Activated CD8-positive, alpha-beta T cell treated with anti-CD3 and anti-CD28 coated beads for 36 hours (primary cell): ENCODE measurements at regions not wholly inside any gene's neighbourhood (a gene's known extent, or its start where the extent isn't known, plus 50 kb on each side); places are given as distances from the start of the nearest gene placed in this dataset.

Source experiments
- ATAC-seq: fragments of 200-7000 bp; cut with Tn5 transposase; one replicate; pipeline ENCODE4 v1.10.0; 2021; ENCODE audit warnings: mild to moderate bottlenecking, moderate library complexity
- CTCF ChIA-PET: fragments of 350-600 bp; sonication (Branson Sonifier 250); formaldehyde crosslinking; loops from one replicate; lab custom pipeline; 2021; ENCODE audit warnings: antibody characterized with exemption; lab: Charles Lee
- POLR2A ChIA-PET: fragments of 350-600 bp; sonication (Branson Sonifier 250); formaldehyde crosslinking; loops from one replicate; lab custom pipeline; 2021; ENCODE audit warnings: antibody characterized with exemption; lab: Charles Lee
- DNase-seq: peaks from one replicate; pipeline ENCODE4 v3.0.0-alpha.2; 2020
- H3K27ac Mint-ChIP-seq: one replicate; pipeline ENCODE4 v1.8.0; 2021; ENCODE audit warnings: mild to moderate bottlenecking, mixed read lengths
- H3K27me3 Mint-ChIP-seq: one replicate; pipeline ENCODE4 v1.8.0; 2021; ENCODE audit warnings: mixed read lengths
- H3K36me3 Mint-ChIP-seq: one replicate; pipeline ENCODE4 v1.8.0; 2021; ENCODE audit warnings: low read depth, mixed read lengths
- H3K4me1 Mint-ChIP-seq: one replicate; pipeline ENCODE4 v1.8.0; 2021; ENCODE audit warnings: low read depth, mixed read lengths
- H3K4me3 Mint-ChIP-seq: one replicate; pipeline ENCODE4 v1.8.0; 2021; ENCODE audit warnings: mild to moderate bottlenecking, moderate library complexity, mixed read lengths
- H3K9me3 Mint-ChIP-seq: one replicate; pipeline ENCODE4 v1.8.0; 2021; ENCODE audit warnings: mixed read lengths
- intact Hi-C: fragments of 100-400 bp; cut with micrococcal nuclease; formaldehyde crosslinking; loops from one replicate; pipeline ENCODE4 v1.10.0; 2022
- TF ChIP-seq, protein P1 (sequence below): fragments of 200-600 bp; IDR thresholded peaks from one replicate; pipeline ENCODE4 v1.8.0; 2022; ENCODE audit warnings: antibody characterized with exemption, mild to moderate bottlenecking

DNA sequence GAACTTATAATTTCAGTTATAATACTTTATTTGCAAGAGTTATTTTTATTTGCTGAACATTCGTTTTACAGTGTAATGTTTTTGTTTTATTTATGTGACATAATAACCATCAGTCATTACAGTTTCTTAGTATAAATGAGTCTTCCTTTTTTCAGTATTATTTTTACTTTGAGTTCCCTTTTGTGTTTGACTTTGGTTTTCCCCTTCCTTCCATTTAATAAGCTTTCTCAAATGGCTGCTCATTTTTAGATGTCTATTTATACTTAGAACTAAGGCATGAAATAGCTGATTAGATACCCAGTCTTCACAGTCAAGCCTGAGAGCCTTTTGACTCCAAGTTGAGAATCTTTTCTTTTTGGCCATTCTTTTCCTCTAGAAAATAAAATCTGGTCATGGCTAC is 404.5 kb downstream of the LRFN5 start:
- no peaks in the 10 kb centered on the region for H3K36me3 Mint-ChIP-seq
- DNase-seq (no peak), ATAC-seq (no peak)
- POLR2A ChIA-PET = no interaction called here
- TF ChIP-seq, protein P1, sequence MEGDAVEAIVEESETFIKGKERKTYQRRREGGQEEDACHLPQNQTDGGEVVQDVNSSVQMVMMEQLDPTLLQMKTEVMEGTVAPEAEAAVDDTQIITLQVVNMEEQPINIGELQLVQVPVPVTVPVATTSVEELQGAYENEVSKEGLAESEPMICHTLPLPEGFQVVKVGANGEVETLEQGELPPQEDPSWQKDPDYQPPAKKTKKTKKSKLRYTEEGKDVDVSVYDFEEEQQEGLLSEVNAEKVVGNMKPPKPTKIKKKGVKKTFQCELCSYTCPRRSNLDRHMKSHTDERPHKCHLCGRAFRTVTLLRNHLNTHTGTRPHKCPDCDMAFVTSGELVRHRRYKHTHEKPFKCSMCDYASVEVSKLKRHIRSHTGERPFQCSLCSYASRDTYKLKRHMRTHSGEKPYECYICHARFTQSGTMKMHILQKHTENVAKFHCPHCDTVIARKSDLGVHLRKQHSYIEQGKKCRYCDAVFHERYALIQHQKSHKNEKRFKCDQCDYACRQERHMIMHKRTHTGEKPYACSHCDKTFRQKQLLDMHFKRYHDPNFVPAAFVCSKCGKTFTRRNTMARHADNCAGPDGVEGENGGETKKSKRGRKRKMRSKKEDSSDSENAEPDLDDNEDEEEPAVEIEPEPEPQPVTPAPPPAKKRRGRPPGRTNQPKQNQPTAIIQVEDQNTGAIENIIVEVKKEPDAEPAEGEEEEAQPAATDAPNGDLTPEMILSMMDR = no peak
- no peak overlapping the region for H3K4me3 Mint-ChIP-seq
- CTCF ChIA-PET = no interaction called here
- intact Hi-C loops = no loop called here
- H3K27ac Mint-ChIP-seq = no peak overlapping the region
- H3K27me3 Mint-ChIP-seq = no peaks in the 10 kb centered on the region
- peaks cover 9% of the 10 kb centered on the region for H3K9me3 Mint-ChIP-seq
- no peaks in the 10 kb centered on the region for H3K4me1 Mint-ChIP-seq

DNA sequence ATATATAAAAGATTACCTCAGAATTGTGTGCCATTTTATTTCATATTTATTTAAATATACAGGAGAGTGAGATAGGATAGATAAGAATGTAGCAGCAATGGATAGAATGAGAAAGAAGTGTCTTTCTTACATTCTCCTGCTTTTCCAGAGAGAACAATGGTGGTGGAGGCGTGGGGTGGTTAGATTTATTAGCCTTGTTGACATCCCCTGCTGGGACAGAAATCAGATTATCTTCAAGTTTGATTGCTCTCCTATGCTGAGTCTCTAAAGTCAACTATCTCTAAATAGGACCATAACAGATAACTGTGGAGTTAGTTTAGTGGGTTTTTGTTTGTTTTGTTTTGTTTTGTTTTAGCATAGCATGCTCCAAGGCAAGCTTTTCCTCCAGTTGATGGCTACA is 397.6 kb downstream of the LRFN5 start:
- H3K4me3 Mint-ChIP-seq = no peak overlapping the region
- ChIA-PET POLR2A (no interaction called here), CTCF (no interaction called here)
- DNase-seq (no peak), ATAC-seq (no peak)
- intact Hi-C loops = no loop called here
- no peak overlapping the region for H3K27ac Mint-ChIP-seq
- TF ChIP-seq, protein P1 = no peak
- no peaks in the 10 kb centered on the region for H3K36me3 Mint-ChIP-seq
- H3K9me3 Mint-ChIP-seq = no peaks in the 10 kb centered on the region
- no peaks in the 10 kb centered on the region for H3K27me3 Mint-ChIP-seq
- no peaks in the 10 kb centered on the region for H3K4me1 Mint-ChIP-seq

DNA sequence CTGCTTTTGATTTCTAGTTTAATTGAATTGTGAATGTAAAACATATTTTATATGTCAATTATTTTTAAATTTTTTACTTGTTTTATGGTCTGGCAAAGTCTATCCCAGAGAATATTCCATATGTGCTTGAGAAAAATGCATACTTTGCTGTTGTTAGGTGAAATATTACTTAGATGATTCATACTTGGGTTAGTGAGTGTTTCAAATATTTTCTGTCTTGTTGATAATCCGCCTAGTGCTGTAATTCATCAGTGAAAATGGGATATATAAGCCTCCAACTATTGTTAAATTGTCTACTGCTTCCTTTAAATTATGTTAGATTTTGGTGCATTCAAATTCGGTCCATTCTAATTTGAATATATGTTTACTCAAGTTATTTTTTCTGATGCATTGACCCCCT is 395.5 kb downstream of the LRFN5 start:
- ATAC-seq = no peak
- ChIA-PET POLR2A (no interaction called here), CTCF (interaction anchor here (0.7 kb wide), 1 partner anchor 117 kb away, joined by 3 read pairs; no protein-coding TSS in a partner anchor)
- DNase-seq = no peak
- intact Hi-C loops = no loop called here
- no peaks in the 10 kb centered on the region for H3K4me1 Mint-ChIP-seq
- TF ChIP-seq, protein P1 = no peak
- no peaks in the 10 kb centered on the region for H3K9me3 Mint-ChIP-seq
- no peaks in the 10 kb centered on the region for H3K27me3 Mint-ChIP-seq
- no peak overlapping the region for H3K4me3 Mint-ChIP-seq
- no peaks in the 10 kb centered on the region for H3K36me3 Mint-ChIP-seq
- H3K27ac Mint-ChIP-seq = no peak overlapping the region

DNA sequence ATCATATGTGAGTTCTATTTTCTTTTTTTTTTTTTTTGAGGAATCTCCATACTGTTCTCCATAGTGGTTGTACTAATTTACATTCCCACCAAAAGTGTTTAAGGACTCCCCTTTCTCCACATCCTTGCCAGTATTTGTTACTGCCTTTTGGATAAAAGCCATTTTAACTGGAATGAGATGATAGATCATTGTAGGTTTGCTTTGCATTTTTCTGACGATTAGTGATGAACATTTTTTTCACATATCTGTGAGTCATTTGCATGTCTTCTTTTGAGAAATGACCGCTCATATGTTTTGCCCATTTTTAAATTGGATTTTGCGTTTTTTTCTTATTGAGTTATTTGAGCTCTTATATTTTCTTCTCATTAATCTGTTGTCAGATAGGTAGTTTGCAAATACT is 394.8 kb downstream of the LRFN5 start:
- no peak overlapping the region for H3K27ac Mint-ChIP-seq
- H3K4me3 Mint-ChIP-seq = no peak overlapping the region
- no peaks in the 10 kb centered on the region for H3K4me1 Mint-ChIP-seq
- ChIA-PET POLR2A (no interaction called here), CTCF (no interaction called here)
- TF ChIP-seq, protein P1 = no peak
- H3K9me3 Mint-ChIP-seq = no peaks in the 10 kb centered on the region
- no peaks in the 10 kb centered on the region for H3K36me3 Mint-ChIP-seq
- intact Hi-C loops = no loop called here
- H3K27me3 Mint-ChIP-seq = no peaks in the 10 kb centered on the region
- DNase-seq (no peak), ATAC-seq (no peak)

DNA sequence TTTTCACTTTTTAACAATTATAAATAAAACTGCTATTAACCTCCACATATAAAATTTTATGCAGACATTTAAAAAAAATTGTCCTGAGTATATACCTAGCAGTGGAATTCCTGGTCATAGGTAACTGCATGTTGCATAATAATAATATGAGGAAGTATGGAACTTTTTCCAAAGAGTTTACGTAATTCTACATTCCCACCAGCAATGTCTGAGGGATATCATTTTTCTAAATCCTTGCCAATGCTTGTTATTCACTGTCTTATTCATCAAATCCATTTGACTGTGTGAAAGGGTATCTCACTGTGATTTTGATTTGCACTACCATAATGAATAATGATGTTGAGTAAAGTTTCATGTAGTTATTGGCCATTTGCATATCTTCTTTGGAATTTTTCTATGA is 393.8 kb downstream of the LRFN5 start:
- no peak for ATAC-seq
- intact Hi-C loops = no loop called here
- Mint-ChIP-seq H3K27me3 (no peaks in the 10 kb centered on the region), H3K27ac (no peak overlapping the region), H3K4me3 (no peak overlapping the region), H3K36me3 (no peaks in the 10 kb centered on the region), H3K4me1 (no peaks in the 10 kb centered on the region), H3K9me3 (no peaks in the 10 kb centered on the region)
- TF ChIP-seq, protein P1 = no peak
- ChIA-PET POLR2A (no interaction called here), CTCF (no interaction called here)
- DNase-seq = no peak
